ENCODE measurements at regions not wholly inside any gene's neighbourhood (a gene's known extent, or its start where the extent isn't known, plus 50 kb on each side); places are given as distances from the start of the nearest gene placed in this dataset.
"Not testable (repeated sequence)": the region's sequence is repeated elsewhere in the genome, so short reads cannot be mapped to it uniquely, and the experiment has no call there.

GRCh38 chr13:94811753-94812152, 99.4 kb upstream of the SOX21 start:
- H3K27me3 ChIP-seq (ENCODE audit: control insufficient read depth in 1 of 2, insufficient read depth in 2 of 2, low read length in 2 of 2), result no peaks in the 10 kb centered on the region
- no peaks in the 10 kb centered on the region for H3K4me1 ChIP-seq (ENCODE audit: insufficient read depth, low read length)
- H3K4me3 ChIP-seq (ENCODE audit: low read depth in 1 of 2, low read length in 2 of 2), result no peak overlapping the region

GRCh38 chr13:94800423-94800822, 88.1 kb upstream of the SOX21 start:
- no peak overlapping the region for H3K27ac ChIP-seq (ENCODE audit: low read depth, low read length)
- H3K4me1 ChIP-seq (ENCODE audit: insufficient read depth, low read length), result peaks cover 8% of the 10 kb centered on the region
- H3K9me3 ChIP-seq (ENCODE audit: low read length), result no peaks in the 10 kb centered on the region
- no peak overlapping the region for H3K9ac ChIP-seq (ENCODE audit: low read length)
- H3K36me3 ChIP-seq (ENCODE audit: insufficient read depth, low read length), result no peaks in the 10 kb centered on the region
- no peaks in the 10 kb centered on the region for H3K27me3 ChIP-seq (ENCODE audit: control insufficient read depth in 1 of 2, insufficient read depth in 2 of 2, low read length in 2 of 2)
- no peak overlapping the region for H3K4me3 ChIP-seq (ENCODE audit: low read depth in 1 of 2, low read length in 2 of 2)

More at GRCh38 chr13:94811753-94812152, 99.4 kb upstream of the SOX21 start:
- H3K9me3 ChIP-seq (ENCODE audit: low read length), result no peaks in the 10 kb centered on the region
- no peak overlapping the region for H3K9ac ChIP-seq (ENCODE audit: low read length)
- H3K27ac ChIP-seq (ENCODE audit: low read depth, low read length), result no peak overlapping the region
- H3K36me3 ChIP-seq (ENCODE audit: insufficient read depth, low read length), result no peaks in the 10 kb centered on the region

- Histone ChIP-seq H3K27ac (ENCODE audit: low read depth, low read length) (no peak overlapping the region), H3K36me3 (ENCODE audit: insufficient read depth, low read length) (no peaks in the 10 kb centered on the region), H3K27me3 (ENCODE audit: control insufficient read depth in 1 of 2, insufficient read depth in 2 of 2, low read length in 2 of 2) (no peaks in the 10 kb centered on the region), H3K9me3 (ENCODE audit: low read length) (no peaks in the 10 kb centered on the region), H3K4me3 (ENCODE audit: low read depth in 1 of 2, low read length in 2 of 2) (peak overlapping the region in 1 of 2 donors; percentile 7), H3K4me1 (ENCODE audit: insufficient read depth, low read length) (peaks cover 8% of the 10 kb centered on the region), H3K9ac (ENCODE audit: low read length) (no peak overlapping the region)
Observed at GRCh38 chr13:94799299-94799698, 87.0 kb upstream of the SOX21 start.

- peaks cover 8% of the 10 kb centered on the region for H3K4me1 ChIP-seq (ENCODE audit: insufficient read depth, low read length)
- H3K36me3 ChIP-seq (ENCODE audit: insufficient read depth, low read length), result no peaks in the 10 kb centered on the region
- H3K27ac ChIP-seq (ENCODE audit: low read depth, low read length), result no peak overlapping the region
- H3K9ac ChIP-seq (ENCODE audit: low read length), result no peak overlapping the region
- H3K4me3 ChIP-seq (ENCODE audit: low read depth in 1 of 2, low read length in 2 of 2), result peak overlapping the region in 1 of 2 donors; percentile 7
- H3K27me3 ChIP-seq (ENCODE audit: control insufficient read depth in 1 of 2, insufficient read depth in 2 of 2, low read length in 2 of 2), result no peaks in the 10 kb centered on the region
- H3K9me3 ChIP-seq (ENCODE audit: low read length), result no peaks in the 10 kb centered on the region
Observed at GRCh38 chr13:94798738-94799137, 86.4 kb upstream of the SOX21 start.

GRCh38 chr13:94795292-94795691, 82.9 kb upstream of the SOX21 start:
- Histone ChIP-seq H3K36me3 (ENCODE audit: insufficient read depth, low read length) (no peaks in the 10 kb centered on the region), H3K9ac (ENCODE audit: low read length) (no peak overlapping the region), H3K4me1 (ENCODE audit: insufficient read depth, low read length) (peaks cover 8% of the 10 kb centered on the region), H3K4me3 (ENCODE audit: low read depth in 1 of 2, low read length in 2 of 2) (no peak overlapping the region), H3K9me3 (ENCODE audit: low read length) (no peaks in the 10 kb centered on the region), H3K27ac (ENCODE audit: low read depth, low read length) (no peak overlapping the region), H3K27me3 (ENCODE audit: control insufficient read depth in 1 of 2, insufficient read depth in 2 of 2, low read length in 2 of 2) (no peaks in the 10 kb centered on the region)

GRCh38 chr13:94786246-94786645, 73.9 kb upstream of the SOX21 start:
- not testable (repeated sequence) for H3K4me1 ChIP-seq (ENCODE audit: insufficient read depth, low read length); H3K36me3 ChIP-seq (ENCODE audit: insufficient read depth, low read length); H3K4me3 ChIP-seq (ENCODE audit: low read depth in 1 of 2, low read length in 2 of 2); H3K9ac ChIP-seq (ENCODE audit: low read length); H3K27me3 ChIP-seq (ENCODE audit: control insufficient read depth in 1 of 2, insufficient read depth in 2 of 2, low read length in 2 of 2); H3K27ac ChIP-seq (ENCODE audit: low read depth, low read length); H3K9me3 ChIP-seq (ENCODE audit: low read length)

- no peaks in the 10 kb centered on the region for H3K4me1 ChIP-seq (ENCODE audit: insufficient read depth, low read length)
- H3K9me3 ChIP-seq (ENCODE audit: low read length), result no peaks in the 10 kb centered on the region
- H3K27ac ChIP-seq (ENCODE audit: low read depth, low read length), result no peak overlapping the region
- H3K36me3 ChIP-seq (ENCODE audit: insufficient read depth, low read length), result no peaks in the 10 kb centered on the region
- no peak overlapping the region for H3K4me3 ChIP-seq (ENCODE audit: low read depth in 1 of 2, low read length in 2 of 2)
- H3K27me3 ChIP-seq (ENCODE audit: control insufficient read depth in 1 of 2, insufficient read depth in 2 of 2, low read length in 2 of 2), result no peaks in the 10 kb centered on the region
- no peak overlapping the region for H3K9ac ChIP-seq (ENCODE audit: low read length)
Observed at GRCh38 chr13:94784066-94784465, 71.7 kb upstream of the SOX21 start.

GRCh38 chr13:94783489-94783888, 71.1 kb upstream of the SOX21 start:
- Histone ChIP-seq H3K9ac (ENCODE audit: low read length) (no peak overlapping the region), H3K4me1 (ENCODE audit: insufficient read depth, low read length) (no peaks in the 10 kb centered on the region), H3K27me3 (ENCODE audit: control insufficient read depth in 1 of 2, insufficient read depth in 2 of 2, low read length in 2 of 2) (no peaks in the 10 kb centered on the region), H3K27ac (ENCODE audit: low read depth, low read length) (no peak overlapping the region), H3K4me3 (ENCODE audit: low read depth in 1 of 2, low read length in 2 of 2) (no peak overlapping the region), H3K9me3 (ENCODE audit: low read length) (no peaks in the 10 kb centered on the region), H3K36me3 (ENCODE audit: insufficient read depth, low read length) (no peaks in the 10 kb centered on the region)

- H3K4me3 ChIP-seq (ENCODE audit: low read depth in 1 of 2, low read length in 2 of 2), result no peak overlapping the region
- H3K27me3 ChIP-seq (ENCODE audit: control insufficient read depth in 1 of 2, insufficient read depth in 2 of 2, low read length in 2 of 2), result no peaks in the 10 kb centered on the region
- H3K36me3 ChIP-seq (ENCODE audit: insufficient read depth, low read length), result no peaks in the 10 kb centered on the region
- H3K27ac ChIP-seq (ENCODE audit: low read depth, low read length), result no peak overlapping the region
- H3K9ac ChIP-seq (ENCODE audit: low read length), result no peak overlapping the region
- no peaks in the 10 kb centered on the region for H3K4me1 ChIP-seq (ENCODE audit: insufficient read depth, low read length)
- no peaks in the 10 kb centered on the region for H3K9me3 ChIP-seq (ENCODE audit: low read length)
Observed at GRCh38 chr13:94780421-94780820, 68.1 kb upstream of the SOX21 start.

GRCh38 chr13:94778986-94779385, 66.6 kb upstream of the SOX21 start:
- Histone ChIP-seq H3K36me3 (ENCODE audit: insufficient read depth, low read length) (no peaks in the 10 kb centered on the region), H3K9ac (ENCODE audit: low read length) (no peak overlapping the region), H3K27me3 (ENCODE audit: control insufficient read depth in 1 of 2, insufficient read depth in 2 of 2, low read length in 2 of 2) (no peaks in the 10 kb centered on the region), H3K27ac (ENCODE audit: low read depth, low read length) (no peak overlapping the region), H3K4me1 (ENCODE audit: insufficient read depth, low read length) (no peaks in the 10 kb centered on the region), H3K9me3 (ENCODE audit: low read length) (no peaks in the 10 kb centered on the region), H3K4me3 (ENCODE audit: low read depth in 1 of 2, low read length in 2 of 2) (no peak overlapping the region)

- Histone ChIP-seq H3K4me3 (ENCODE audit: low read depth in 1 of 2, low read length in 2 of 2) (no peak overlapping the region), H3K9me3 (ENCODE audit: low read length) (no peaks in the 10 kb centered on the region), H3K27ac (ENCODE audit: low read depth, low read length) (no peak overlapping the region), H3K4me1 (ENCODE audit: insufficient read depth, low read length) (no peaks in the 10 kb centered on the region), H3K9ac (ENCODE audit: low read length) (no peak overlapping the region), H3K36me3 (ENCODE audit: insufficient read depth, low read length) (no peaks in the 10 kb centered on the region), H3K27me3 (ENCODE audit: control insufficient read depth in 1 of 2, insufficient read depth in 2 of 2, low read length in 2 of 2) (no peaks in the 10 kb centered on the region)
Observed at GRCh38 chr13:94778585-94778984, 66.2 kb upstream of the SOX21 start.

- Histone ChIP-seq H3K27me3 (ENCODE audit: control insufficient read depth in 1 of 2, insufficient read depth in 2 of 2, low read length in 2 of 2) (no peaks in the 10 kb centered on the region), H3K36me3 (ENCODE audit: insufficient read depth, low read length) (no peaks in the 10 kb centered on the region), H3K9me3 (ENCODE audit: low read length) (no peaks in the 10 kb centered on the region), H3K27ac (ENCODE audit: low read depth, low read length) (no peak overlapping the region), H3K4me1 (ENCODE audit: insufficient read depth, low read length) (no peaks in the 10 kb centered on the region), H3K9ac (ENCODE audit: low read length) (no peak overlapping the region), H3K4me3 (ENCODE audit: low read depth in 1 of 2, low read length in 2 of 2) (no peak overlapping the region)
Observed at GRCh38 chr13:94776956-94777355, 64.6 kb upstream of the SOX21 start.

All from muscle layer of colon (tissue), 2 donors.